ENCODE measurements at regions not wholly inside any gene's neighbourhood (a gene's known extent, or its start where the extent isn't known, plus 50 kb on each side); places are given as distances from the start of the nearest gene placed in this dataset.
A peak's percentile ranks its signal among the peaks of the same experiment; 100 is the strongest.

GRCh38 chr1:234554218-234554697, 55.7 kb downstream of the IRF2BP2 start:
- no peak for DNase-seq

- DNase-seq = no peak
Measured at GRCh38 chr1:234553240-234554188, 56.5 kb downstream of the IRF2BP2 start.

GRCh38 chr1:234551032-234551378, 59.0 kb downstream of the IRF2BP2 start:
- DNase-seq = no peak

- no peak for DNase-seq
Measured at GRCh38 chr1:234550341-234551031, 59.5 kb downstream of the IRF2BP2 start.

- DNase-seq = no peak
Measured at GRCh38 chr1:234549447-234550021, 60.4 kb downstream of the IRF2BP2 start.

- no peak for DNase-seq
Measured at GRCh38 chr1:234546890-234547788, 62.8 kb downstream of the IRF2BP2 start.

GRCh38 chr1:234546387-234546704, 63.6 kb downstream of the IRF2BP2 start:
- no peak for DNase-seq

GRCh38 chr1:234545517-234546386, 64.2 kb downstream of the IRF2BP2 start:
- no peak for DNase-seq

GRCh38 chr1:234544087-234544579, 65.2 kb upstream of the TARBP1 start:
- DNase-seq = peak; percentile 64

GRCh38 chr1:234543442-234544086, 64.6 kb upstream of the TARBP1 start:
- no peak for DNase-seq

- no peak for DNase-seq
Measured at GRCh38 chr1:234542211-234542850, 63.4 kb upstream of the TARBP1 start.

- DNase-seq = no peak
Measured at GRCh38 chr1:234541286-234541975, 62.5 kb upstream of the TARBP1 start.

- DNase-seq = no peak
Measured at GRCh38 chr1:234540404-234540762, 61.4 kb upstream of the TARBP1 start.

- no peak for DNase-seq
Measured at GRCh38 chr1:234539666-234540403, 60.9 kb upstream of the TARBP1 start.

GRCh38 chr1:234538930-234539649, 60.1 kb upstream of the TARBP1 start:
- no peak for DNase-seq

- no peak for DNase-seq
Measured at GRCh38 chr1:234538062-234538731, 59.2 kb upstream of the TARBP1 start.

- DNase-seq = no peak
Measured at GRCh38 chr1:234537236-234537635, 58.3 kb upstream of the TARBP1 start.

GRCh38 chr1:234536741-234537140, 57.8 kb upstream of the TARBP1 start:
- no peak for DNase-seq
